GM19324 (cell line): ENCODE measurements at regions not wholly inside any gene's neighbourhood (a gene's known extent, or its start where the extent isn't known, plus 50 kb on each side); places are given as distances from the start of the nearest gene placed in this dataset.
A peak's percentile ranks its signal among the peaks of the same experiment; 100 is the strongest.

Experiments used
- ATAC-seq: cut with Tn5 transposase; IDR thresholded peaks from one replicate; pipeline ENCODE4 v1.9.1; 2021; ENCODE audit warnings: mild to moderate bottlenecking, moderate library complexity; ENCODE audit not compliant: unreplicated experiment, low FRiP score

- ATAC-seq, result no peak
Measured at GRCh38 chr4:122516376-122516775, 59.9 kb upstream of the IL2 start.

- ATAC-seq, result no peak
Measured at GRCh38 chr4:122514671-122515070, 58.1 kb upstream of the IL2 start.

- ATAC-seq, result no peak
Measured at GRCh38 chr4:122512430-122512829, 55.9 kb upstream of the IL2 start.

GRCh38 chr4:122508083-122508482 is 51.6 kb upstream of the IL2 start:
- peak; percentile 76 for ATAC-seq
